HCT116 (cell line): ENCODE measurements at regions not wholly inside any gene's neighbourhood (a gene's known extent, or its start where the extent isn't known, plus 50 kb on each side); places are given as distances from the start of the nearest gene placed in this dataset.

Experiments used
- CTCF ChIP-seq, 3 experiments: fragments of 200-600 bp in 1 of 3; sonication (generic) in 1 of 3; IDR thresholded peaks in 2 of 3; conservative IDR thresholded peaks in 1 of 3; 2 replicates each; pipeline ENCODE4 v1.5.1; 2012 to 2017; ENCODE audit warnings: low read depth in 2 of 3, low read length in 2 of 3, antibody characterized with exemption in 1 of 3, borderline replicate concordance in 1 of 3, control low read depth in 1 of 3, mild to moderate bottlenecking in 1 of 3, mixed read lengths in 1 of 3, mixed run types in 1 of 3, moderate library complexity in 1 of 3; ENCODE audit not compliant: insufficient read depth in 1 of 3
- EZH2phosphoT487 ChIP-seq: fragments of 200-600 bp; IDR thresholded peaks from 2 replicates; pipeline ENCODE4 v1.6.1; 2018; ENCODE audit warnings: antibody characterized with exemption, borderline replicate concordance
- MAX ChIP-seq: IDR thresholded peaks from 2 replicates; pipeline ENCODE4 v1.6.1; 2012
- POLR2A ChIP-seq: IDR thresholded peaks from 2 replicates; pipeline ENCODE4 v1.7.0; 2011; ENCODE audit warnings: borderline replicate concordance; ENCODE audit not compliant: insufficient read depth, insufficient read length; ENCODE audit errors: extremely low read depth
- POLR2AphosphoS5 ChIP-seq: IDR thresholded peaks from 2 replicates; pipeline ENCODE4 v1.6.1; 2011; ENCODE audit warnings: mild to moderate bottlenecking, low read depth, low read length, moderate library complexity
- ZNF274 ChIP-seq: fragments of 200-500 bp; sonication (Bioruptor generic); IDR thresholded peaks from 2 replicates; pipeline ENCODE4 v1.6.1; 2014; ENCODE audit warnings: mild to moderate bottlenecking, low read depth, low read length, inconsistent platforms

- TF ChIP-seq POLR2A = no peak
- TF ChIP-seq CTCF (IDR thresholded peaks at IDR 0.05 in 2 of 3, conservative IDR thresholded peaks at IDR 0.05 in 1 of 3; ENCODE audit: borderline replicate concordance in 1 of 3, insufficient read depth in 1 of 3, low read depth in 2 of 3, low read length in 2 of 3) = no peak
- TF ChIP-seq POLR2AphosphoS5 = no peak
- no peak for TF ChIP-seq MAX
- no peak for TF ChIP-seq EZH2phosphoT487
- no peak for TF ChIP-seq ZNF274
Measured at GRCh38 chr10:47193666-47194065, 106.3 kb upstream of the GDF10 start.
